GM23248 (cell line): ENCODE measurements at regions not wholly inside any gene's neighbourhood (a gene's known extent, or its start where the extent isn't known, plus 50 kb on each side); places are given as distances from the start of the nearest gene placed in this dataset.

Source experiments
- EZH2 ChIP-seq: fragments of 200-600 bp; sonication (generic); IDR thresholded peaks from 2 replicates; pipeline ENCODE4 v1.6.1; 2018; ENCODE audit warnings: antibody characterized with exemption, mild to moderate bottlenecking; ENCODE audit not compliant: insufficient read depth, poor library complexity, severe bottlenecking
- EZH2phosphoT487 ChIP-seq: fragments of 200-600 bp; sonication (generic); IDR thresholded peaks from 2 replicates; pipeline ENCODE4 v1.6.1; 2018; ENCODE audit warnings: antibody characterized with exemption, moderate library complexity, mild to moderate bottlenecking, low read depth; ENCODE audit not compliant: insufficient read depth

- no peak for TF ChIP-seq EZH2
- TF ChIP-seq EZH2phosphoT487 = no peak
Measured at GRCh38 chr12:130104571-130105106, 57.6 kb upstream of the FZD10 start.
